ENCODE measurements at regions not wholly inside any gene's neighbourhood (a gene's known extent, or its start where the extent isn't known, plus 50 kb on each side); places are given as distances from the start of the nearest gene placed in this dataset.

DNA sequence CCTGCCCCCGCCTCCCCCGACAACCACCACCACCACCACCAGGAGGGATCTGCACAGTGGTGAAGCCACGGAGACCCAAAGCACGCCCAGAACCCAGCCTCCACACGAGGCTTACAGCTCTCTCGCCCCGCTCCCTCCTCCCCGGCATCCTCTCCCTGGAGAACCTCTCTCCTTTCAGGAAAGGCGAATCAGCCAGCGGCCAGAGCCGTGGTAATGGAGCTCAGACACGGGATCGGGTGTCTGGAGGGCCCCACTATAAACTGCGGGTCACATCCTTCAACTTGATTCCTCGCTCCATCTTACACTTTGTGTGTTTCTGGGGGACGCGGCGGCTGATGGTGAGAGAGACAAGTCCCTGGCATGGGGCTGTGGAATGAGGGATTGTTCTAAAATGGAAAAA, 271.5 kb upstream of the SIX2 start:
- no peaks in the 10 kb centered on the region for H3K36me3 ChIP-seq (ENCODE audit: insufficient read depth, low read length, poor library complexity, severe bottlenecking)
- no peak overlapping the region for H3K4me3 ChIP-seq (ENCODE audit: low read depth, low read length, poor library complexity, severe bottlenecking)
- intact Hi-C loops (cut with micrococcal nuclease; ENCODE audit: unreplicated experiment): no loop called here
- no TSS peak for BruUV-seq (replicated peaks)
- H3K27me3 ChIP-seq (replicated peaks; ENCODE audit: insufficient read depth, low read depth, low read length, poor library complexity): no peaks in the 10 kb centered on the region
- no peak overlapping the region for H3K27ac ChIP-seq (ENCODE audit: low read depth, low read length, poor library complexity, severe bottlenecking)
- no peaks in the 10 kb centered on the region for H3K9me3 ChIP-seq (ENCODE audit: low read depth, low read length, poor library complexity, severe bottlenecking)
- TF ChIP-seq, protein P1, sequence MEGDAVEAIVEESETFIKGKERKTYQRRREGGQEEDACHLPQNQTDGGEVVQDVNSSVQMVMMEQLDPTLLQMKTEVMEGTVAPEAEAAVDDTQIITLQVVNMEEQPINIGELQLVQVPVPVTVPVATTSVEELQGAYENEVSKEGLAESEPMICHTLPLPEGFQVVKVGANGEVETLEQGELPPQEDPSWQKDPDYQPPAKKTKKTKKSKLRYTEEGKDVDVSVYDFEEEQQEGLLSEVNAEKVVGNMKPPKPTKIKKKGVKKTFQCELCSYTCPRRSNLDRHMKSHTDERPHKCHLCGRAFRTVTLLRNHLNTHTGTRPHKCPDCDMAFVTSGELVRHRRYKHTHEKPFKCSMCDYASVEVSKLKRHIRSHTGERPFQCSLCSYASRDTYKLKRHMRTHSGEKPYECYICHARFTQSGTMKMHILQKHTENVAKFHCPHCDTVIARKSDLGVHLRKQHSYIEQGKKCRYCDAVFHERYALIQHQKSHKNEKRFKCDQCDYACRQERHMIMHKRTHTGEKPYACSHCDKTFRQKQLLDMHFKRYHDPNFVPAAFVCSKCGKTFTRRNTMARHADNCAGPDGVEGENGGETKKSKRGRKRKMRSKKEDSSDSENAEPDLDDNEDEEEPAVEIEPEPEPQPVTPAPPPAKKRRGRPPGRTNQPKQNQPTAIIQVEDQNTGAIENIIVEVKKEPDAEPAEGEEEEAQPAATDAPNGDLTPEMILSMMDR (conservative IDR thresholded peaks at IDR 0.05; ENCODE audit: low read depth, low read length): no peak
- TF ChIP-seq EZH2 (IDR thresholded peaks at IDR 0.05; ENCODE audit: borderline replicate concordance, low read depth, low read length, poor library complexity, severe bottlenecking): no peak
- no peaks in the 10 kb centered on the region for H3K4me1 ChIP-seq (ENCODE audit: insufficient read depth, low read length, poor library complexity, severe bottlenecking)
- DNase-seq (ENCODE audit: low spot score): no peak
- POLR2A ChIA-PET (ENCODE audit: low non-redundant PET): no interaction called here
- CTCF ChIA-PET: no interaction called here

DNA sequence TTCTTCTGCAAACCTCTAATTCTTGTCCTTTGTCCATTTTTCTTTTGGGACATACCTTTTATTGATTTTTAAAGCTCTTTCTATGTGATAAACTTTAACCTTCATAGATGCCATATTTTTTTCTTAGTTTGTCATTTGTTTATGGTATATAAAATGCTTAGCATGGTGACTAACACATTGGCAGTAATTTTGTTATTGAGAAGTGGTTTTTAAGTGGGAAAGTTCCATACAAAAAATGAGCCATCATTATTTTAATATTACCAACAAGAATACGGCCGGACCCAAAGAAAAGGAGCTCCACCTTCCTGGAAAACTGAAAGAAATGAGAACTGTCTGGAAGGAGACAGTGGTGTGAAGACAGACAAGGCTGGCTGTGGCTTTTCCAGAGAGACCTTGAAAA, 270.1 kb upstream of the SIX2 start:
- DNase-seq (ENCODE audit: low spot score): no peak
- Histone ChIP-seq H3K27me3 (replicated peaks; ENCODE audit: insufficient read depth, low read depth, low read length, poor library complexity) (no peaks in the 10 kb centered on the region), H3K4me1 (ENCODE audit: insufficient read depth, low read length, poor library complexity, severe bottlenecking) (no peaks in the 10 kb centered on the region), H3K27ac (ENCODE audit: low read depth, low read length, poor library complexity, severe bottlenecking) (no peak overlapping the region), H3K36me3 (ENCODE audit: insufficient read depth, low read length, poor library complexity, severe bottlenecking) (no peaks in the 10 kb centered on the region), H3K4me3 (ENCODE audit: low read depth, low read length, poor library complexity, severe bottlenecking) (no peak overlapping the region), H3K9me3 (ENCODE audit: low read depth, low read length, poor library complexity, severe bottlenecking) (no peaks in the 10 kb centered on the region)
- ChIA-PET POLR2A (ENCODE audit: low non-redundant PET) (interaction anchor here (0.7 kb wide), 1 partner anchor 598 kb away, joined by 3 read pairs; no protein-coding TSS in a partner anchor), CTCF (no interaction called here)
- TF ChIP-seq EZH2 (IDR thresholded peaks at IDR 0.05; ENCODE audit: borderline replicate concordance, low read depth, low read length, poor library complexity, severe bottlenecking): no peak
- TF ChIP-seq, protein P1 (conservative IDR thresholded peaks at IDR 0.05; ENCODE audit: low read depth, low read length): no peak
- no TSS peak for BruUV-seq (replicated peaks)
- intact Hi-C loops (cut with micrococcal nuclease; ENCODE audit: unreplicated experiment): no loop called here

DNA sequence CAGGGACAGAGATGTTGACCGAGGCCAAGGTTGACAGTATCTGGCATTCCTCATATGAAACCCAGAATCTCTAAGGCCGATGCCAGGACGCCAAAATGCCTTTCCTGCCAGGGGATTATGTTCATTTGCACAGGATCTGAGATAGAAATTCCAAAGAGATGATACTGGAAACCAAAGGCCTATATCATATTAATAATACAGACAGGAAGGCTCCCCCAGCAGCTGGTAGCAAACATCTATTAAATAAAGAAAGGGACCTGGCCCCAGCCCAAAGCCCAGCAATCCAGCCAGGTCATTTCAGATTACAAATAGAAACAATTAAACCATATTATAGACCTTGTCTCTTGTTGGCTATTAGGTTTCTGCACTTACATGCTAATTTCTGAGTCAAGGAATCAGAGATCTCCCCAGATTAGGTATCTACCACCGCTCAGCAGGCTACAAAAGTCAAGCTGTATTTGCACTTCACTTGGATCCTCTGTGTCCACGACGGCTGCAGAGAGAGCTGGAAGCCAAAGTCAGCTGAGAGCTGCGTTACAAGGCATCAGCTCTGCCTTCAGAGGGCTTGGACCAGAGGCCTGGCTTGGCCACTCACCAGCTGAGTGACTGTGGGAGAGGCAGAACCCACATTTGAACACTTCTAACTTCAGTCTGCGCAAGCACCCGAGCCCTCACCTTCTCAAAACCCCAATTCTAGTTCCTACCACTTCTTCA, 269.3 kb upstream of the SIX2 start:
- H3K36me3 ChIP-seq (ENCODE audit: insufficient read depth, low read length, poor library complexity, severe bottlenecking): no peaks in the 10 kb centered on the region
- no peak for DNase-seq (ENCODE audit: low spot score)
- no peak overlapping the region for H3K4me3 ChIP-seq (ENCODE audit: low read depth, low read length, poor library complexity, severe bottlenecking)
- no peaks in the 10 kb centered on the region for H3K27me3 ChIP-seq (replicated peaks; ENCODE audit: insufficient read depth, low read depth, low read length, poor library complexity)
- TF ChIP-seq, protein P1 (conservative IDR thresholded peaks at IDR 0.05; ENCODE audit: low read depth, low read length): no peak
- no peak for TF ChIP-seq EZH2 (IDR thresholded peaks at IDR 0.05; ENCODE audit: borderline replicate concordance, low read depth, low read length, poor library complexity, severe bottlenecking)
- H3K9me3 ChIP-seq (ENCODE audit: low read depth, low read length, poor library complexity, severe bottlenecking): no peaks in the 10 kb centered on the region
- H3K27ac ChIP-seq (ENCODE audit: low read depth, low read length, poor library complexity, severe bottlenecking): no peak overlapping the region
- no TSS peak for BruUV-seq (replicated peaks)
- POLR2A ChIA-PET (ENCODE audit: low non-redundant PET): no interaction called here
- intact Hi-C loops (cut with micrococcal nuclease; ENCODE audit: unreplicated experiment): no loop called here
- H3K4me1 ChIP-seq (ENCODE audit: insufficient read depth, low read length, poor library complexity, severe bottlenecking): no peaks in the 10 kb centered on the region
- CTCF ChIA-PET: no interaction called here

Data from A673 (cell line).